ENCODE measurements at regions not wholly inside any gene's neighbourhood (a gene's known extent, or its start where the extent isn't known, plus 50 kb on each side); places are given as distances from the start of the nearest gene placed in this dataset.

- TF ChIP-seq CTCF (conservative IDR thresholded peaks at IDR 0.05 in 1 of 2, IDR thresholded peaks at IDR 0.05 in 1 of 2; ENCODE audit: low read depth in 1 of 2, low read length in 2 of 2) (no peak), EZH2 (IDR thresholded peaks at IDR 0.05; ENCODE audit: low read length, missing control alignments) (no peak)
Observed at GRCh38 chr16:72677662-72678447, 370.1 kb downstream of the ZFHX3 start.

All from fibroblast of lung (primary cell).